Pancreas (tissue), 10 donors: ENCODE measurements at regions not wholly inside any gene's neighbourhood (a gene's known extent, or its start where the extent isn't known, plus 50 kb on each side); places are given as distances from the start of the nearest gene placed in this dataset.

Experiments
- ATAC-seq, 4 donors: fragments of 200-7000 bp; cut with Tn5 transposase; one replicate each; pipeline versions ENCODE4 v1.8.0 to v1.9.1; 2020; ENCODE audit warnings: mild to moderate bottlenecking in 4 of 4, moderate library complexity in 4 of 4
- DNase-seq, 6 donors: peaks; one replicate each; pipeline ENCODE4 v3.0.0-alpha.2; 2020
- FAIRE-seq: peaks from 2 replicates; lab custom pipeline; 2012; peaks lifted over from hg19 to GRCh38; lab: Jason Lieb, UNC
- H3K27ac ChIP-seq, 4 donors: fragments of 200-600 bp; sonication (generic); 1 replicate in 3 of 4; 2 replicates in 1 of 4; pipeline versions ENCODE4 v1.5.0 to v1.8.0; 2020
- H3K27me3 ChIP-seq, 4 donors: fragments of 200-600 bp; one replicate each; pipeline ENCODE4 v1.8.0; 2021
- H3K36me3 ChIP-seq, 3 donors: fragments of 200-600 bp; sonication (generic) in 1 of 3; one replicate each; pipeline versions ENCODE4 v1.5.0 to v1.8.0; 2020 to 2021
- H3K4me1 ChIP-seq, 3 donors: fragments of 200-600 bp; one replicate each; pipeline ENCODE4 v1.8.0; 2021
- H3K4me3 ChIP-seq, 4 donors: fragments of 200-600 bp; sonication (generic) in 2 of 4; one replicate each; pipeline versions ENCODE4 v1.5.0 to v1.8.0; 2020 to 2021
- H3K9me3 ChIP-seq, 4 donors: fragments of 200-600 bp; one replicate each; pipeline ENCODE4 v1.8.0; 2021
- WGBS, 2 donors: extraction: QIAGEN DNeasy Blood & Tissue Kit; methylation state at CpG; one replicate each; pipeline ENCODE4 v1.1.7; 2013; 5-methylcytosine and 5-hydroxymethylcytosine counted together
- intact Hi-C, 3 donors: fragments of 100-400 bp; cut with DNase I; formaldehyde crosslinking; loops; one replicate each; pipeline versions ENCODE4 v1.11.1 to v1.14.2; 2022
- TF ChIP-seq, protein P1 (sequence below), 4 donors: fragments of 200-600 bp; sonication (generic) in 3 of 4; IDR thresholded peaks; one replicate each; pipeline versions ENCODE4 v1.5.0 to v1.8.0; 2021; ENCODE audit warnings: antibody characterized with exemption in 4 of 4
- donor health status: healthy with polysubstance abuse.
- donor health status: DM: no; HTN: no; CAD: no; lungs with moderate emphysema.
- donor health status: DM: no; HTN: no; CAD: no.
- donor health status: control.
- donor health status: control.
- donor health status: Bipolar disorder and iron deficiency.
- donor health status: DM: yes; HTN: yes; CAD: no.
- donor health status: DM: no; HTN: no; CAD: no.
- donor health status: DM: no; HTN: no; CAD: no.
- donor health status: DM: yes; HTN: yes; CAD: no.

- Histone ChIP-seq H3K9me3 (no peaks in the 10 kb centered on the region), H3K27ac (no peak overlapping the region), H3K4me3 (no peak overlapping the region), H3K36me3 (no peaks in the 10 kb centered on the region), H3K4me1 (no peaks in the 10 kb centered on the region), H3K27me3 (no peaks in the 10 kb centered on the region)
- intact Hi-C loops, result no loop called here
- 67 to 81% methylated on average over 5 of the region's 5 CpGs for WGBS, 2 donors
- ATAC-seq (no peak), FAIRE-seq (no peak), DNase-seq (no peak)
- TF ChIP-seq, protein P1, sequence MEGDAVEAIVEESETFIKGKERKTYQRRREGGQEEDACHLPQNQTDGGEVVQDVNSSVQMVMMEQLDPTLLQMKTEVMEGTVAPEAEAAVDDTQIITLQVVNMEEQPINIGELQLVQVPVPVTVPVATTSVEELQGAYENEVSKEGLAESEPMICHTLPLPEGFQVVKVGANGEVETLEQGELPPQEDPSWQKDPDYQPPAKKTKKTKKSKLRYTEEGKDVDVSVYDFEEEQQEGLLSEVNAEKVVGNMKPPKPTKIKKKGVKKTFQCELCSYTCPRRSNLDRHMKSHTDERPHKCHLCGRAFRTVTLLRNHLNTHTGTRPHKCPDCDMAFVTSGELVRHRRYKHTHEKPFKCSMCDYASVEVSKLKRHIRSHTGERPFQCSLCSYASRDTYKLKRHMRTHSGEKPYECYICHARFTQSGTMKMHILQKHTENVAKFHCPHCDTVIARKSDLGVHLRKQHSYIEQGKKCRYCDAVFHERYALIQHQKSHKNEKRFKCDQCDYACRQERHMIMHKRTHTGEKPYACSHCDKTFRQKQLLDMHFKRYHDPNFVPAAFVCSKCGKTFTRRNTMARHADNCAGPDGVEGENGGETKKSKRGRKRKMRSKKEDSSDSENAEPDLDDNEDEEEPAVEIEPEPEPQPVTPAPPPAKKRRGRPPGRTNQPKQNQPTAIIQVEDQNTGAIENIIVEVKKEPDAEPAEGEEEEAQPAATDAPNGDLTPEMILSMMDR (IDR thresholded peaks at IDR 0.05), result no peak
These were observed 137.6 kb upstream of the HNMT start for GRCh38 chr2:137826373-137827372.

GRCh38 chr2:137828624-137829023 is 135.6 kb upstream of the HNMT start:
- WGBS, 2 donors, result 51 to 70% methylated on average over 3 of the region's 3 CpGs
- ATAC-seq, result no peak
- Histone ChIP-seq H3K4me1 (no peaks in the 10 kb centered on the region), H3K36me3 (no peaks in the 10 kb centered on the region), H3K27ac (no peak overlapping the region), H3K9me3 (no peaks in the 10 kb centered on the region), H3K4me3 (no peak overlapping the region), H3K27me3 (no peaks in the 10 kb centered on the region)
- intact Hi-C loops, result no loop called here
- TF ChIP-seq, protein P1 (IDR thresholded peaks at IDR 0.05), result no peak
- no peak for DNase-seq
- no peak for FAIRE-seq

GRCh38 chr2:137829251-137829650 is 135.0 kb upstream of the HNMT start:
- H3K9me3 ChIP-seq, result no peaks in the 10 kb centered on the region
- no peak overlapping the region for H3K27ac ChIP-seq
- ATAC-seq (no peak), FAIRE-seq (no peak), DNase-seq (no peak)
- no peak overlapping the region for H3K4me3 ChIP-seq
- 47 to 66% methylated on average over 2 of the region's 2 CpGs for WGBS, 2 donors
- H3K36me3 ChIP-seq, result no peaks in the 10 kb centered on the region
- H3K27me3 ChIP-seq, result no peaks in the 10 kb centered on the region
- no peaks in the 10 kb centered on the region for H3K4me1 ChIP-seq
- TF ChIP-seq, protein P1 (IDR thresholded peaks at IDR 0.05), result no peak
- intact Hi-C loops, result no loop called here

GRCh38 chr2:137834760-137835379 is 129.4 kb upstream of the HNMT start:
- TF ChIP-seq, protein P1 (IDR thresholded peaks at IDR 0.05), result no peak
- H3K4me1 ChIP-seq, result no peaks in the 10 kb centered on the region
- H3K36me3 ChIP-seq, result no peaks in the 10 kb centered on the region
- H3K4me3 ChIP-seq, result no peak overlapping the region
- H3K27me3 ChIP-seq, result no peaks in the 10 kb centered on the region
- FAIRE-seq, result no peak
- ATAC-seq, result no peak
- intact Hi-C loops, result loop anchor here in 2 of 3 donors (5.0 to 10.0 kb wide), 4 partner anchors 368 to 1413 kb away; no protein-coding TSS in a partner anchor
- no peaks in the 10 kb centered on the region for H3K9me3 ChIP-seq
- no peak for DNase-seq
- WGBS, 2 donors, result 57 to 59% methylated on average over 6 of the region's 6 CpGs
- no peak overlapping the region for H3K27ac ChIP-seq
